ENCODE measurements at regions not wholly inside any gene's neighbourhood (a gene's known extent, or its start where the extent isn't known, plus 50 kb on each side); places are given as distances from the start of the nearest gene placed in this dataset.

- TF ChIP-seq ZBED1 (IDR thresholded peaks at IDR 0.05; ENCODE audit: borderline replicate concordance) = no peak
- TF ChIP-seq, protein P1, sequence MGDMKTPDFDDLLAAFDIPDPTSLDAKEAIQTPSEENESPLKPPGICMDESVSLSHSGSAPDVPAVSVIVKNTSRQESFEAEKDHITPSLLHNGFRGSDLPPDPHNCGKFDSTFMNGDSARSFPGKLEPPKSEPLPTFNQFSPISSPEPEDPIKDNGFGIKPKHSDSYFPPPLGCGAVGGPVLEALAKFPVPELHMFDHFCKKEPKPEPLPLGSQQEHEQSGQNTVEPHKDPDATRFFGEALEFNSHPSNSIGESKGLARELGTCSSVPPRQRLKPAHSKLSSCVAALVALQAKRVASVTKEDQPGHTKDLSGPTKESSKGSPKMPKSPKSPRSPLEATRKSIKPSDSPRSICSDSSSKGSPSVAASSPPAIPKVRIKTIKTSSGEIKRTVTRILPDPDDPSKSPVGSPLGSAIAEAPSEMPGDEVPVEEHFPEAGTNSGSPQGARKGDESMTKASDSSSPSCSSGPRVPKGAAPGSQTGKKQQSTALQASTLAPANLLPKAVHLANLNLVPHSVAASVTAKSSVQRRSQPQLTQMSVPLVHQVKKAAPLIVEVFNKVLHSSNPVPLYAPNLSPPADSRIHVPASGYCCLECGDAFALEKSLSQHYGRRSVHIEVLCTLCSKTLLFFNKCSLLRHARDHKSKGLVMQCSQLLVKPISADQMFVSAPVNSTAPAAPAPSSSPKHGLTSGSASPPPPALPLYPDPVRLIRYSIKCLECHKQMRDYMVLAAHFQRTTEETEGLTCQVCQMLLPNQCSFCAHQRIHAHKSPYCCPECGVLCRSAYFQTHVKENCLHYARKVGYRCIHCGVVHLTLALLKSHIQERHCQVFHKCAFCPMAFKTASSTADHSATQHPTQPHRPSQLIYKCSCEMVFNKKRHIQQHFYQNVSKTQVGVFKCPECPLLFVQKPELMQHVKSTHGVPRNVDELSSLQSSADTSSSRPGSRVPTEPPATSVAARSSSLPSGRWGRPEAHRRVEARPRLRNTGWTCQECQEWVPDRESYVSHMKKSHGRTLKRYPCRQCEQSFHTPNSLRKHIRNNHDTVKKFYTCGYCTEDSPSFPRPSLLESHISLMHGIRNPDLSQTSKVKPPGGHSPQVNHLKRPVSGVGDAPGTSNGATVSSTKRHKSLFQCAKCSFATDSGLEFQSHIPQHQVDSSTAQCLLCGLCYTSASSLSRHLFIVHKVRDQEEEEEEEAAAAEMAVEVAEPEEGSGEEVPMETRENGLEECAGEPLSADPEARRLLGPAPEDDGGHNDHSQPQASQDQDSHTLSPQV (IDR thresholded peaks at IDR 0.05) = no peak
- no peak for TF ChIP-seq CHD2 (IDR thresholded peaks at IDR 0.05; ENCODE audit: borderline replicate concordance, low read depth, low read length)
- TF ChIP-seq POU2F2 (IDR thresholded peaks at IDR 0.05; ENCODE audit: borderline replicate concordance, low read depth, low read length) = no peak
- no peak for TF ChIP-seq YY1 (IDR thresholded peaks at IDR 0.05; ENCODE audit: low read depth, low read length)
- TF ChIP-seq NR2C1 (IDR thresholded peaks at IDR 0.05) = no peak
- TF ChIP-seq SREBF1 (IDR thresholded peaks at IDR 0.05; ENCODE audit: low read length) = no peak
Observed at GRCh38 chr4:149199594-149199993, 616.0 kb downstream of the IQCM start (continued).

DNA sequence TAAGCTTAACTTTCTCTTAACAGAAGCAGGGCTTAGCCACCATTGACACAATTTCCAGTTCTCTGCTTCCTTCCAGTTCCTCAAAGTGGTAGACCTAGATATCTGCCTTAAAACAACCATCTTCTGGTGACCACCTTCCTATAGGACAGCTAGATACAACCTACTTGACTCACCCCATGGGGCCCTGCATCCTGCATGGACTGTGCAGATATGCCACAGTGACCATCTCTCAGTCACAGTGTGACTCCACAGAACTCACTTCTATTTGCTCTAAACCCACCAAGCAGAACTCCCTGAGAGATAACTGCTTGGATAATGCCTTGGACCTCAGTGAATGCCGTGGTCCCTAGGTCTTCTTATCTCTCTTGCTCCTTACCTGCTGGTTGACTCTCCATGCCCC lies 621.6 kb downstream of the IQCM start:
- DNase-seq (ENCODE audit: low read depth, low spot score) (no peak), ATAC-seq (no peak), FAIRE-seq (no peak)
- Histone ChIP-seq H3K36me3 (ENCODE audit: control insufficient read depth in 2 of 2, insufficient read depth in 2 of 2, low read length in 1 of 2) (no peaks in the 10 kb centered on the region), H3K27ac (ENCODE audit: control insufficient read depth, insufficient read depth) (no peak overlapping the region), H4K20me1 (ENCODE audit: control insufficient read depth, insufficient read depth) (no peaks in the 10 kb centered on the region), H3K27me3 (replicated peaks in 1 of 2; ENCODE audit: control insufficient read depth in 2 of 2, insufficient read depth in 2 of 2, low read length in 1 of 2) (no peaks in the 10 kb centered on the region), H3K4me3 (no peak overlapping the region), H3K4me1 (ENCODE audit: control insufficient read depth, insufficient read depth, low read length) (no peaks in the 10 kb centered on the region), H3K9ac (ENCODE audit: control insufficient read depth, insufficient read depth, low read length) (no peak overlapping the region), H2AFZ (ENCODE audit: control insufficient read depth, low read depth, low read length) (no peak overlapping the region), H3K79me2 (ENCODE audit: control insufficient read depth, insufficient read depth, low read length) (no peaks in the 10 kb centered on the region), H3K9me3 (replicated peaks; ENCODE audit: control insufficient read depth, insufficient read depth, low read length) (no peaks in the 10 kb centered on the region), H3K4me2 (ENCODE audit: control insufficient read depth, insufficient read depth) (no peak overlapping the region)
- CTCF ChIA-PET = no interaction called here
- in situ Hi-C loops (cut with MboI) = no loop called here
- SMC1A ChIA-PET (ENCODE audit: uncharacterized antibody, unreplicated experiment) = no interaction called here
- RAD21 ChIA-PET (ENCODE audit: unreplicated experiment) = no interaction called here
- intact Hi-C loops (cut with micrococcal nuclease; ENCODE audit: unreplicated experiment) = no loop called here
- no peak for TF ChIP-seq ATF7 (IDR thresholded peaks at IDR 0.05; ENCODE audit: low read depth)
- no peak for TF ChIP-seq NR2C2 (IDR thresholded peaks at IDR 0.05; ENCODE audit: borderline replicate concordance, control insufficient read depth, insufficient read length, low read depth)
- no peak for TF ChIP-seq FOXK2 (IDR thresholded peaks at IDR 0.05)
- TF ChIP-seq, protein P1 (IDR thresholded peaks at IDR 0.05) = no peak
- TF ChIP-seq KLF5 (IDR thresholded peaks at IDR 0.05; ENCODE audit: partially characterized antibody) = no peak
- TF ChIP-seq GABPA (IDR thresholded peaks at IDR 0.05; ENCODE audit: low read depth) = no peak
- 0% methylated on average over 1 of the region's 1 CpG for WGBS (ENCODE audit: insufficient coverage, insufficient replicate concordance, low lambda C conversion rate, missing lambda C conversion rate)
- POLR2A ChIA-PET = no interaction called here
- BruUV-seq (replicated peaks) = no TSS peak

Data from GM12878 (cell line).